NCI-H1417 treated with DMSO at 0.1 percent for 48 hours (cell line): ENCODE measurements at regions not wholly inside any gene's neighbourhood (a gene's known extent, or its start where the extent isn't known, plus 50 kb on each side); places are given as distances from the start of the nearest gene placed in this dataset.

ENCODE experiments used
- DNase-seq: peaks from one replicate; lab custom pipeline; 2025; lab: John Stamatoyannopoulos, UW

DNA sequence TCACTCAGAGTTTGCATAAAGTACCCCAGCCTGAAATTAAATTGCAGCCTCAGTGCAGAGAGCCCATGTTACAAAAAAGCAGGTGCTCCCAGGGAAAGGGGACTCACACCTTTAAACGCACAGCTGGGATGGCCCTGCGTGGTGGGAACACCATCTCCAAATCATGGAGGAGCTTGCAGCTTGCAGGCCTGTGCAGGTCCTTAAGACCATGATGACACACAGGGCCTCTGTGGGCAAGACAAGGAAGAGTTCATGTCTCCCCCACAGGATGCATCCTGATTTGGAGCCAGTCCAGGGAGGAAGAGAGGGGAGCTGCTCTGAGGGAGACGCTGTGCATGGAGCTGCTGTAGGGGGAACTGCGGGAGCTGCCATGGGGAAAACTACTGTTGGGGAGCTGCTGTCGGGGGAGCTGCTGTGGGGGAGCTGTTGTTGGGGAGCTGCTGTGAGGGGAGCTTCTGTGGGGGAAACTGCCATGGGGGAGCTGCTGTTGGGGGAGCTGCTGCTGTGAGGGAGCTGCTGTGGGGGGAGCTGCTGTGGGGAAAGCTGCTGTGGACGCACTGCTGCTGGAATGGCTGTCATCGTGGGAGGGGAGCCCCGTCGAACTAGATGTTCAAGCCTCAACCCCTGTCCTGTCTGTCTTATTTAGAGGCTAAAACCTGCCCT is 113.9 kb downstream of the MATN1 start:
- no peak for DNase-seq

- no peak for DNase-seq
Measured at GRCh38 chr1:30607723-30608122, 115.7 kb downstream of the MATN1 start.

DNA sequence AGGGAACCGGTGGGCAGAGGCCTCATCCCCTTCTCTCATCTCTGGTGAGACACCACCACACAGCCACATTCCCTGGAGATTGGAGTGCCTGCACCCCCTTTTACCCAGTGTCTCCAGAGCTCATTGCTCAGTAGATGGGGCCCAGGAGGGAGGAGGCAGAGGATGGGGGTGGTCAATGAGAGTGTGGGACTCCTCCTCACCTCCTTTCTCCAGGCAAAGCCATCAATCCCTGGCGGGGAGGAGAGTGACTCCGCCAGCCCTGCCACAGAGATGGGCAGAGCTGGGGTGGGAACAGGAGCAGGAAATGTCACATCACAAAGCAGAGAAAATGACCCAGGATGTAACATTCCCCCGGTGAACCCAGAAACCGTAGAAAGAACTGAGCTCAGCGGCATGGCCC is 117.2 kb downstream of the MATN1 start:
- DNase-seq = no peak

DNA sequence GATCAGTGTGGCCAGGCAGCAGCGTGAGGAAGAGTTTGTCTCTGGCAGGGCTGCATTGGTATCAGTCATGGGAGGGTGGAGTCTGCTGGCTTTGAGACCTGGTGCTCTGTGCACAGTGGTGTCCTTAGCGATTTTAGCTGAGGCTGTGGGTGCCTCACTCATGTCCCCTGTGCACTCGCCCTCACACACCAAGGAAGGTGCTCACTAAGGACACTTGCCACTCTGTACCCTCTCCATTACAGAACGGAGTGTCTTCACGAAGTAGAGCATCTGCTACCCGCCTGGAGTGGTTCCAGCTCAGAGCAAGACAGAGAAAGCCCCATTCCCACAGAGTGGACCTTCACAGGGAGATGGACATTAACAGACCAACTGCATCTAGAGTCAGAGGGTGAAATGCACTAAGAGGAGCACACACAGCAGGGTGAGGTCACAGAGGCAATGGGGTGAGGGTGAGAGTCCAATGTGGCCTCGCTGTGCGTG is 117.9 kb downstream of the MATN1 start:
- no peak for DNase-seq

- no peak for DNase-seq
Measured at GRCh38 chr1:30604801-30605440, 118.5 kb downstream of the MATN1 start.

GRCh38 chr1:30603081-30603858 is 120.1 kb downstream of the MATN1 start:
- DNase-seq = no peak

- DNase-seq = no peak
Measured at GRCh38 chr1:30601316-30602085, 121.9 kb downstream of the MATN1 start.

DNA sequence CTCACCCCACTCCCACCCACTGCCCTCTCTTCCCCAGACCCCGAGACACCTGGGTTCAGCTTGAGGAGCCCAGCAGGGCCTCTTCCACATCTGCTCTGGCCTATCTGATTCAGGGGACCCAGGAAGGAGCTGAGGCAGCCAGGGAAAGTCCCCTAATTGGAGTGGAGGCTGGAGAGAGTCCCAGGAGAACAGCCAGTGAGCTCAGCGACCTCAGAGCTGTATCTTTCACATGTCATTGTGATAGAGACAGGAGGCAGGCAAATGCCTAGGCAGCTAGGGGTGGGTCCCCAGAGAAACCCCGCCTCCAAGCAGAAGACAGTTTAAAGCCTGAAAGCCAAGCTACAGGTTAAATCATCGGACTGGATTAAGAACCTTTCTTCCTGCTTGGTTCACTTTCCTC is 122.7 kb downstream of the MATN1 start:
- no peak for DNase-seq

DNA sequence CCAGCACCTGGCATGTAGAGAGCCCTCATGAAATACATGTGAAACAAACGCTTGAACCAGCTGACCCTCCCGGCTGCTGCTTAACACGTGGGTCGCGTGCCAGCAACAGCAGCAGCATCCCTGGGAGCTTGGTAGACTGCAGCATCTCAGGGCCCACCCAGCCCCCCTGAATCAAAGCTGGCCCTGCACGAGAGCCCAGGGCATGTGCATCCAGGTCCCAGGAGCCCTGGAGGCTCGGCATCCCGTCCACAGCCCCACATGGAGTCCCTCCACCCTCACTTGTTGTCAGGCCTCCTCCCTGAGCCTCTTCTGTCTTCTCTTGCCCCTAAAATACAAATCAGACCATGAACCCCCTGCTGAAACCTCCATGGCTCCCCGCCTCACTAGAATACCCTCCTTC is 123.1 kb downstream of the MATN1 start:
- DNase-seq = no peak

- no peak for DNase-seq
Measured at GRCh38 chr1:30599721-30600120, 123.7 kb downstream of the MATN1 start.

DNA sequence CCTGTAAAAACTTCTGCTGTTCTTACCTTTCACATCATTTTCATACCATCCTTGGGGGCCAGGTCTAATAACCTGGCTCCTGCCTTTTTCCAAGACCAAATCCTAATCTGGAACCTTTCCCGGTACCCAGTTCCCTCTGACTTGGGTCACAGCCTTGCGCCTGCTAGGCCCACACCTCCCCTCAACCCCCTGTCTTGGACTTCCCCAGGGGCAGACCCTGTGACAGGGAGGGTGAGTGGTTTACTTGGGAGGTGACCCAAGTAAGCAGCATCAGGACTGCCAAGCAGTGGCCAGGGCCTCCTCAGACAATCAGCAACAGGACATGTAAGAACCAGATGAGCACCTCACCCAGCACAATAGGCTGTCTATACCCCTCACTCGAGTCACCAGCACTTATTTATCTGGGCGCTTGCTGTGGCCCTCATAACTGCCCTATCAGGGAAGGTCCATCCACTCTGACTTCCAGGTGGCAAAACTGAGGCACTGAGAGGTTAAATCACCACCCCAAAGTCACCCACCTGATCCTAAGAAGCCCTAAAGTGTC is 124.7 kb downstream of the MATN1 start:
- DNase-seq = no peak

DNA sequence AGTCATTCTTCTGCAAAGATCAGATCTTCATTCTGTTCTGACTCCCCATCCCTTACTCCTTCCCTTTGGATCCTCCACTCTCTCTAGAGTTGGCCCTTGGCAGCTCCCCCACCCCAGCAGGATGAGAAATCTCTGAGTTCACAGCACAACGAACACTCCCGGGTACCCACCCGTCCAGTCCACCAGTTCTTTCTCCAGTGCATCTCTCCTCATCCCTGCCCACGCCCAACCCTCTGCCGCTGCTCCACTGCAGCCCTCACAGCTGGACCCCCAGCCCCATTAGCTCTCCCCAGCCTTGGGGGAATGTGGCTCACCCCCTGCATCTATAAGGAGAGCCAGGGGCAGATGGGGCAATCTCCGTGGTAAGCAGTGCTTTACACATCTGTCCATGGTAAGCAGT is 125.7 kb downstream of the MATN1 start:
- DNase-seq = no peak

- DNase-seq = no peak
Measured at GRCh38 chr1:30596891-30597290, 126.5 kb downstream of the MATN1 start.

GRCh38 chr1:30596470-30596869 is 126.9 kb downstream of the MATN1 start:
- DNase-seq = no peak

GRCh38 chr1:30589083-30589482 is 134.3 kb downstream of the MATN1 start:
- no peak for DNase-seq

DNA sequence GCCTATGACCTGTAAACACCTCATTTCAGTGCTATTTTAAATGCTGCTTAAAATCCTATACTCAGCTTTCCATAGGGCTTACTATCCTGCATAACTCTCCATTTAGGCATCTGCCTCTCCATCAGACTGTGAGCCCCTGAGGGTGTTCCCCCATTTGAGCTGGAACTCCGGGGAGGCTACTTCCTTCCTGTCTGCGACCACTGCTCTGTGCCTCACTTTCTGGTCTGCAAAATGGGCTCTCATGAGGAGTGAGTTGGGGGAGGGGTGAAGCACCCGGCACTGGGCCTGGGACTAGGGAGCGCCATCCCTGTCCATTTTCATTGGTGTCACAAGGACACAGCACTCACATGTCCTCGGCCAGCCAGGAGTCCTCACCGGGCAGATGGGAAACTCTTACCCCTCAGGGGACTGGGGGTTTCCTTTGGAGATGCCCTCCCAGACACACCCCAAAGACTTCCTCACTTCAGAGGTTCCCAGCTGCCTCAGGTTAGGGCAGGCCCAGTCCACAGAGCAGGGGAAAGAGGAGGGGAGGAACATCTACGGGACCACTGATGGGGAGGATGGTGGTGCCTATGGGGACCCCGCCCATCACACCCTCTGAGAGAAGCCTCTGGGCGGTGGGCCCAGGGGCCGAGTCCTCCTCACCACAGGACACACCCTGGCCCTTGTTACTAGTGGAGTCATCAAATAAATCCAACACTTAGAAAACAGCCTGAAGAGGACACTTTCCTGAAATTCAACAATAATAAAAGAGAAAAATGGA is 134.9 kb downstream of the MATN1 start:
- no peak for DNase-seq

- no peak for DNase-seq
Measured at GRCh38 chr1:30586671-30587070, 136.7 kb downstream of the MATN1 start.

- no peak for DNase-seq
Measured at GRCh38 chr1:30579580-30579979, 143.8 kb downstream of the MATN1 start.

DNA sequence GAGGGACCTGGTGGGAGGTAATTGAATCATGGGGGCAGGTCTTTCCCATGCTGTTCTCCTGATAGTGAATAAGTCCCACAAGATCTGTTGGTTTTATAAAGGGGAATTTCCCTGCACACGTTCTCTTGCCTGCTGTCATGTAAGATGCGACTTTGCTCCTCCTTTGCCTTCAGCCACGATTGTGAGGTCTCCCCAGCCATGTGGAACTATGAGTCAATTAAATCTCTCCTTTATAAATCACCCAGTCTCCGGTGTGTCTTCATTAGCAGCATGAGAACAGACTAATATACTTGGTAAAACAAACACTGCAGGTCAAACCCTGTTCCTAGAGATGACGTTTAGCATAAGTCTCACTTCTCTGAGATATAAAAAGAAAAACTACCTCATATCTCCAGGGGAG is 148.3 kb downstream of the MATN1 start:
- no peak for DNase-seq

DNA sequence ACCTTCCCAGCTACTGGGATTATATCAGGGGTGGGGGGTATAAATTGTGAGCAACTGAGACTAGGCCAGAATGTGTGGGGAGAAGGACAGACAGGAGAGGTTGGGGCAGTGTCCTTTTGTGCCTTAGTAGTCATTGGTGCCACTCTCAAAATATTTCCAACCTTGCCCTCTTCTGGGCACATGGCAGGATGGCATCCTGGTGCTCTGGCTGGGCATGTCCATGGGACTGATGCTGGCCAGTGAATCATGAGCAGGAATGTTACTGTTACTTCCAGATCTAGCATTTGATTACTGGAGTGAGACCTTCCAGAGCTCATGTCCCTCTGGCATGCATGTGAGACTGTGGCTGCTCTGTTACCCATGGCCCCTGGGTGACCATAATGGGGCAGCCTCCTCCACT is 151.2 kb downstream of the MATN1 start:
- no peak for DNase-seq

DNA sequence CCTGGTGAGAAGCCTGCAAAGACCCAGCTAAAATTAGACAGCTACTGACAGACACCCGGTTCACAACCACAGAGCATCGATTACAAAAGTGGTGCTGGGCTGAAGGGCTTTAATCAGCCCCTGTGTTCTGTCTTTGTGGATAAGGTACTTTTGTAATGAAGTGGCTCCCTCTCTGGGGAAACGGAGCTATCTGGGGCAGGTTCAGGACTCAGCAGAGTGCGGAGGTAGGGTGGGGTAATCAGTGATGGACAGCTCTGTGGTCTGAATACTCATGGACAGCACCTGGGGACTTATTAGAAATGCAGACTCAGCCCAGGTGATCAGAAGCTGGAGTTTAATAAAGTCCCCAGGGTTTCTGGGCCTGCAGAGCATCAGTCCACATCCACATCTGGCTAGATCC is 152.0 kb downstream of the MATN1 start:
- no peak for DNase-seq
